Esophagus squamous epithelium (tissue), 5 donors: ENCODE measurements at regions not wholly inside any gene's neighbourhood (a gene's known extent, or its start where the extent isn't known, plus 50 kb on each side); places are given as distances from the start of the nearest gene placed in this dataset.
"Not testable (repeated sequence)": the region's sequence is repeated elsewhere in the genome, so short reads cannot be mapped to it uniquely, and the experiment has no call there.

Experiments used
- DNase-seq: peaks from one replicate; lab custom pipeline; 2025; lab: John Stamatoyannopoulos, UW
- H3K27ac ChIP-seq, 4 donors: fragments of 200-600 bp; sonication (generic); one replicate each; pipeline ENCODE4 v1.5.1; 2016 to 2019; ENCODE audit warnings: mild to moderate bottlenecking in 1 of 4
- H3K27me3 ChIP-seq, 4 donors: fragments of 200-600 bp; sonication (generic); 1 replicate in 3 of 4; 2 replicates in 1 of 4; pipeline versions ENCODE4 v1.5.1 to v1.6.0; 2017 to 2021; ENCODE audit warnings: antibody characterized with exemption in 1 of 4
- H3K36me3 ChIP-seq, 3 donors: fragments of 200-600 bp; sonication (generic); one replicate each; pipeline ENCODE4 v1.5.1; 2016 to 2019
- H3K4me1 ChIP-seq, 3 donors: fragments of 200-600 bp; sonication (generic); one replicate each; pipeline ENCODE4 v1.5.1; 2017 to 2019
- H3K4me3 ChIP-seq, 4 donors: fragments of 200-600 bp; sonication (generic); 1 replicate in 3 of 4; 2 replicates in 1 of 4; pipeline ENCODE4 v1.5.1; 2016 to 2019; ENCODE audit warnings: mild to moderate bottlenecking in 2 of 4, moderate library complexity in 1 of 4
- H3K9me3 ChIP-seq, 3 donors: fragments of 200-600 bp; sonication (generic); one replicate each; pipeline ENCODE4 v1.5.1; 2016 to 2019
- CTCF ChIP-seq, 6 experiments: fragments of 450-650 bp in 4 of 6; fragments of 200-600 bp in 2 of 6; sonication (generic) in 2 of 6; IDR thresholded peaks; one replicate each; pipeline ENCODE4 v1.5.1; 2016 to 2019; ENCODE audit warnings: antibody characterized with exemption in 6 of 6, mild to moderate bottlenecking in 4 of 6, moderate library complexity in 4 of 6
- POLR2A ChIP-seq, 4 donors: fragments of 450-650 bp; IDR thresholded peaks; one replicate each; pipeline ENCODE4 v1.6.1; 2017; ENCODE audit warnings: antibody characterized with exemption in 4 of 4, mild to moderate bottlenecking in 4 of 4, moderate library complexity in 3 of 4
- WGBS, 2 donors: methylation state at CpG; one replicate each; pipeline ENCODE4 v1.1.5; 2018; 5-methylcytosine and 5-hydroxymethylcytosine counted together
- intact Hi-C: fragments of 100-400 bp; cut with DNase I; formaldehyde crosslinking; loops from one replicate; pipeline ENCODE4 v1.15.0; 2022
- donor health status: DM: yes; HTN: yes; CAD: no.

DNA sequence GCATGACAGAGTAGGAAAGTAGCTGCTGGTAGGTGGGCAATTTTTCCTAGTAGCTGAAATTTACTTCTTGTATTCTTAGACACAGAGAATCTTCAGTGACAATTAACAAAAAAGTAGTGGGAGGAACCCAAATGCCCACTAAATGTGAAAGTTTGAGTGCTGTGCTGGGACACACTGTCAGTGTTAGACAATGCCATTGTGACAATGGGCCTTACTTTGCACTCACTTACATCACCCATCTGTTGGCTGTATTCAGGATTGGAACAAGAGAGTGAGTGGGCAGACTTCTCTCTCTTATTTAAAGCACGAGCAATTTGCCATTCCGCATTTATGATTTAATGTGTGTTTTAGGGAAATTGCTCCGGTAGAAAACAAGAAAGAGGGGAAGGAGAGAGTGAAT lies 662.5 kb downstream of the CBLN4 start:
- H3K27me3 ChIP-seq = no peaks in the 10 kb centered on the region
- no peak for TF ChIP-seq POLR2A (IDR thresholded peaks at IDR 0.05)
- TF ChIP-seq CTCF (IDR thresholded peaks at IDR 0.05) = no peak
- DNase-seq = no peak
- H3K4me3 ChIP-seq = no peak overlapping the region
- no peaks in the 10 kb centered on the region for H3K36me3 ChIP-seq
- H3K4me1 ChIP-seq = no peaks in the 10 kb centered on the region
- H3K27ac ChIP-seq = no peak overlapping the region
- no peaks in the 10 kb centered on the region for H3K9me3 ChIP-seq
- intact Hi-C loops = no loop called here
- WGBS, 2 donors = 73 to 92% methylated on average over 3 of the region's 3 CpGs

DNA sequence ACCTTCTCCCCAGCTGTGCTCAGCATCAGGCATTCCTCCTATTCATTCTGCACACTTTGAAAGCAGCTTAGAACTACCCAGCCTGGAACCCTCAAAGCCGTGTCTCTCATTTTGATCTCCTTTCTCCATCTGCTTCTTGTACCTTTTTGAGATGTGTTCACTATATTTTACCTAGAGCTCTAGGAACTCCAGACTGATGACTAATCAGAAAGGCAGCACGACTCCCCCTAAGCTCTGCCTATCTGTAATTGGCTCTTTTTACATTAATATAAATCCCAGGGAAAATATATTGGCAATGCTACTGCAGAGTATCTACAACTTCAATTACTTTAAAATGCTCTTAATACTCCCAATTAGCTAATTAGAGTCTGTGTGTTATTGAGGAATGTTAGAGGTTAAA lies 671.5 kb downstream of the CBLN4 start:
- Histone ChIP-seq H3K27me3 (no peaks in the 10 kb centered on the region), H3K4me3 (no peak overlapping the region), H3K27ac (no peak overlapping the region), H3K36me3 (no peaks in the 10 kb centered on the region), H3K9me3 (no peaks in the 10 kb centered on the region), H3K4me1 (no peaks in the 10 kb centered on the region)
- no peak for DNase-seq
- intact Hi-C loops = no loop called here
- no peak for TF ChIP-seq POLR2A (IDR thresholded peaks at IDR 0.05)
- TF ChIP-seq CTCF (IDR thresholded peaks at IDR 0.05) = no peak
- 26 to 29% methylated on average over 2 of the region's 2 CpGs for WGBS, 2 donors

DNA sequence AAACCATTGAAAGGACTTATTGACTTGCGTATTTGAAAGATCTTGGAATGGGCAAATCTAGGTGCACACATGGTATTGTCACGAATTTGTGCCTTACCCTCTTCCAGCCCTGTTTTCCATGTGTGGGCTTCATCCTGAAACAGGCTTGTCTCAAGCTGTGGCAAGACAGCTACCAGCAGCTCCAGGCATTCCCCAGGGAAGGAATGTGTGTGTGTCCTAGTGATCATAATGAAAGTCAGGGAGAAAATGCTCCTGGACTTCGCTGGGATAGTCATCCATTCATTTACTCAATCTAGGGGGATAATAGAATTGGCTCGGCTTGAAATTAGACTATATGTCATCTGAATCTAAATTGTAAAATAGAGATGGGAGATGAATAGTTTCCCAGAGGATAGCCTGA lies 676.2 kb downstream of the CBLN4 start:
- intact Hi-C loops = no loop called here
- no peaks in the 10 kb centered on the region for H3K27me3 ChIP-seq
- H3K27ac ChIP-seq = no peak overlapping the region
- H3K9me3 ChIP-seq = no peaks in the 10 kb centered on the region
- TF ChIP-seq CTCF (IDR thresholded peaks at IDR 0.05) (no peak), POLR2A (IDR thresholded peaks at IDR 0.05) (no peak)
- 74 to 86% methylated on average over 4 of the region's 4 CpGs for WGBS, 2 donors
- no peaks in the 10 kb centered on the region for H3K4me1 ChIP-seq
- H3K36me3 ChIP-seq = no peaks in the 10 kb centered on the region
- H3K4me3 ChIP-seq = no peak overlapping the region
- DNase-seq = no peak

- 35 to 39% methylated on average over 2 of the region's 2 CpGs for WGBS, 2 donors
- Histone ChIP-seq H3K27ac (no peak overlapping the region), H3K27me3 (no peaks in the 10 kb centered on the region), H3K36me3 (no peaks in the 10 kb centered on the region), H3K9me3 (no peaks in the 10 kb centered on the region), H3K4me3 (no peak overlapping the region), H3K4me1 (no peaks in the 10 kb centered on the region)
- intact Hi-C loops = no loop called here
- no peak for DNase-seq
- TF ChIP-seq CTCF (IDR thresholded peaks at IDR 0.05) (no peak), POLR2A (IDR thresholded peaks at IDR 0.05) (no peak)
Observed at GRCh38 chr20:55322745-55323144, 682.6 kb downstream of the CBLN4 start.

GRCh38 chr20:55316753-55317152 lies 688.6 kb downstream of the CBLN4 start:
- intact Hi-C loops = no loop called here
- Histone ChIP-seq H3K27ac (no peak overlapping the region), H3K27me3 (no peaks in the 10 kb centered on the region), H3K9me3 (no peaks in the 10 kb centered on the region), H3K4me1 (no peaks in the 10 kb centered on the region), H3K36me3 (no peaks in the 10 kb centered on the region), H3K4me3 (no peak overlapping the region)
- no peak for TF ChIP-seq POLR2A (IDR thresholded peaks at IDR 0.05)
- 59 to 62% methylated on average over 1 of the region's 1 CpG for WGBS, 2 donors
- no peak for DNase-seq

- intact Hi-C loops, H3K4me1 ChIP-seq, H3K9me3 ChIP-seq, H3K4me3 ChIP-seq, H3K36me3 ChIP-seq, H3K27ac ChIP-seq, DNase-seq, H3K27me3 ChIP-seq: not testable (repeated sequence)
Observed at GRCh38 chr20:55310844-55311243, 694.5 kb downstream of the CBLN4 start.
